GM19372 (cell line): ENCODE measurements at regions not wholly inside any gene's neighbourhood (a gene's known extent, or its start where the extent isn't known, plus 50 kb on each side); places are given as distances from the start of the nearest gene placed in this dataset.

ENCODE experiments used
- ATAC-seq: cut with Tn5 transposase; IDR thresholded peaks from one replicate; pipeline ENCODE4 v1.9.1; 2021; ENCODE audit warnings: mild to moderate bottlenecking, low read depth, moderate library complexity; ENCODE audit not compliant: unreplicated experiment

DNA sequence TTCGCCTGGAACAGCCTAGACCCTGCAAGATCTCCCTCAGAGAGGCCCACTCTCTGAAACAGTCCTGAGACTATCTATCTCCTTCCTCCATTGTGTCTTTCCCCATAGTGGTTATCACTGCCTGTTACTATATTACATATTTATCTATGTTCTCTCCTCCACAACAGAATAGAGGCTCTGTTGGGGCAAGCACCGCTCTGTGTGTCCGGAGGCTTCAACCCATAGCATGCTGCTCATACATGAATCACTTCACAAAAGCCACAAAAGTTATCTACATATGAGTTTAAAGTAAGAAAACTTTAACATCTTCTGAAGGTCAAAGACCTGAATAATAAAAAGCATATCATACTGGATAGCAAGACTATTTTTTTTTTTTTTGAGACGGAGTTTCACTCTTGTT is 242.1 kb upstream of the HS6ST1 start:
- no peak for ATAC-seq

- ATAC-seq, result no peak
Measured at GRCh38 chr2:128562471-128563347, 244.0 kb upstream of the HS6ST1 start.

DNA sequence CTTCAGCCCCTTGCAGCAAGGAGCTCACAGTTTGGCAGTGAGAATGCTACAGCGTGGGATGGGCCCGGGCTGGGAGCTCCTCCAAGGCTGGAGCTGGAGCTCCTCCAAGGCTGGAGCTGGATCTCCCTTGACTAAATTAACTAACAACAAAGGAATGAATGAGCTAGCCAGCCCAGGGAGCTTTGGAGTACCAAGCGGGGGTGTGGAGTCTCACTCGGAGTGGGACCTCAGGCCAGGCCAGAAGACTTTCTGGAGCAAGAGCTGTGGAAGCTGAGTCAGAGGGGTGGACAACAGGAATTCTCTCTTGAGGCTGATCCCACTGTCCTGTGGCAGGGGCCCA is 244.7 kb upstream of the HS6ST1 start:
- ATAC-seq, result no peak

GRCh38 chr2:128564131-128564530 is 245.5 kb upstream of the HS6ST1 start:
- no peak for ATAC-seq

DNA sequence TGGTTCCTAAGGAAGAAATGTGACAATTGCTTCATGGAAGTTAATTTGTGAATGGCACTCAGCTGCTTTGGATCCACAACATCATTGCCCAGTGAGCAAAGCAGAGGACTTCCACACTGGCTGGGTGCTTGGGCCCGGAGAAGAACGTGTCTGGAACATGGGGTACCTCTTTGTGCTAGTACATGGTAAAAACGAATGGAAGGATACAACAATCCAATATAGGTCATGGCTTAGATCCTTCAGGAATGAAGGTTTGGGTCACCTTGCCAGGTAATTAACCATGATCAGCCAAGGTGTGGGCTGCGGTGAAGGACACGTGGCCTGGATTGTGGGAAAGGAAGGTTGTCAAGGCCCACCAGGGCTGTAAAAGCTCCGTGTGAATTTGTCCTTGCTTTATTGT is 245.9 kb upstream of the HS6ST1 start:
- ATAC-seq, result no peak

DNA sequence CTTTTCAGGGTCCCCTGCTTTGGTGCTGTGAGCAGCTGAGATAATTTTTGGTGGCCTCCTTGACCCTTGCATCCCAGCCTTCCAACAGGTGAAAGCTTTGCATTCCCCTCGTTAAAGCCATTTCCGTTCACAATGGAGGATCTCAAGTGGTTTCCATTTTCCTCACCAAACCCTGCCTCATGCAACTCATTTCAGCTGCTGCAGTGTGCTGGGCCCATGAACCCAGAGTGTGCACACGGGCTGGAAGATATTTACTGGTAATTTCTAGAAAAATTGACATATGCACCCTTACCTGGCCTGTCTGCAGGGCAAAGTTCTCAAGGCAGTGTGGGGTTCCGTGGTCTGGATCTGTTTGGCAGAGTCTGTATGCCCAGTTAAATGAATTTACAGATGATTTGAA is 246.8 kb upstream of the HS6ST1 start:
- ATAC-seq, result no peak

DNA sequence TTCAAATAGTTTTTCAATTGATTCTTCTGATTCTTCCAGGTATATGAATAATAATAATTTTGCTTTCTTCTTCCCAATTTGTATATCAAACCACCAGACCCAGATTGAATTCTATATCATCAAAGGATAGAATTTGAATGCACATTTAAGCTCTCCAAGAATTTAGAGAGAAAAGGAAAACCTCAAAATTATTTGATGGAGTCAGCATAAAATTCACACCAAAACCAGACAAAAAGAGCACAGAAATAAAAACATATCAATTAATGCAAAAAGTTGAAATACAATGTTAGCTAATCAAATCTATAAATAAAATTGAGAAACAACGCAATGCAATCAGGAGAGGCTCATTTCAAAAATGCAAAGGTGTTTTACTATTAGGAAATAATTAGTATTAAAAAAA is 248.0 kb upstream of the HS6ST1 start:
- no peak for ATAC-seq

DNA sequence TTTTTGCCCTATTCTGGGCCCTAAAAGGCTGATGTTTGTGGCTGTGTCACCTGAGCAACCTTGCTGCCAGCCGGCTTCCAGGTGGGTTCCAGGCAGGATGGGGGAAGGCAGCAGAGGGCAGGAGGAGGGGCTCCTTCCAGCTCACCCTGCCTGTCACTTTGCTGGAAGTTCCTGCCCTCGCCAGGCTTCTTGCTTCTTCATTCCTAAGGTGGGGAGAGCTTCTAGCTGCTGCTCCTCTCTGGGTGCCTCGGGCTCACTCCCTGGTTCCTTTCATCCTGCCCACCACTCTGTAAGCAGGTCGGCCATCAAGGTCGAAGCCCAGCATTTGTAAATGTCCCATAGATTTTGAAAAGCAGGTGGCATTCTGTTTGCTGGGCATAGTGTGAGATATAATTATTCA is 249.4 kb upstream of the HS6ST1 start:
- no peak for ATAC-seq

DNA sequence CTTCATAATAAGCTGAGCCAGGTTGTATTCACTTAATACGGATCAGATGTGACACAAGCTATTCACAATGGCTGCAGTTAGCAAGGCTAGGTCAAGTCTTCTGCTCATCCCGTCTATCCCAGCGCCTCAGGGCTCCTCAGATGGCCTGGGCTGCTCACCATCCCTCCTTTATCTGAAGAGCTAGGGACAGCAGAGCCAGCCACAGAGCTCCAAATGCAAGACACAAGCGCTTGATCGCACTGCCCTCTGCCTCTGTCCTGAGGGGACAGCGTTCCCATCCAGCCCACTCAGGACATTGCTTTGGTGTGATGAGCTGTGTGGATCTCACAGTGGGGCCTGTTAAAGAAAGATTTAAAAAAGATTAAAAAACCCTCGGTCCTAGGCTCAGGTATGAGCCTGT is 254.4 kb upstream of the HS6ST1 start:
- ATAC-seq, result no peak

DNA sequence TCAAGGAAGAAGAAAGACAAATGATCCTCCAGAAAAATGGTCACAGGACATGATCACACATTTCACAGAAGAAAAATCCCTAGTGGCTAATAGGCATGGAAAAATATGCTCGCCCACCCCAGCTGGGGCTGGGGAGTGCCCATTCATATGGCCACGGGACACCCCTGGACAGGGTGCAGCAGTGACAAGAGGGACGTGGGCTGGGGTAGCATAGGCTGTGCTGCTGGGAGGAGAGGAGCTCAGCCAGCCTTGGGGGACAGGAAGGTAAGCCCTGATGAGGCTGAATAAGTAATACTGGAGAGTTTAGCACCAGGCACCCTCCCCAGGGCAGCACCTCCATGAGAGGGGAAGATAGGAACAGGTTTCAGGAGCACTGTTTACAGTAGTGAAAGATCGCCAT is 254.9 kb upstream of the HS6ST1 start:
- ATAC-seq, result no peak

DNA sequence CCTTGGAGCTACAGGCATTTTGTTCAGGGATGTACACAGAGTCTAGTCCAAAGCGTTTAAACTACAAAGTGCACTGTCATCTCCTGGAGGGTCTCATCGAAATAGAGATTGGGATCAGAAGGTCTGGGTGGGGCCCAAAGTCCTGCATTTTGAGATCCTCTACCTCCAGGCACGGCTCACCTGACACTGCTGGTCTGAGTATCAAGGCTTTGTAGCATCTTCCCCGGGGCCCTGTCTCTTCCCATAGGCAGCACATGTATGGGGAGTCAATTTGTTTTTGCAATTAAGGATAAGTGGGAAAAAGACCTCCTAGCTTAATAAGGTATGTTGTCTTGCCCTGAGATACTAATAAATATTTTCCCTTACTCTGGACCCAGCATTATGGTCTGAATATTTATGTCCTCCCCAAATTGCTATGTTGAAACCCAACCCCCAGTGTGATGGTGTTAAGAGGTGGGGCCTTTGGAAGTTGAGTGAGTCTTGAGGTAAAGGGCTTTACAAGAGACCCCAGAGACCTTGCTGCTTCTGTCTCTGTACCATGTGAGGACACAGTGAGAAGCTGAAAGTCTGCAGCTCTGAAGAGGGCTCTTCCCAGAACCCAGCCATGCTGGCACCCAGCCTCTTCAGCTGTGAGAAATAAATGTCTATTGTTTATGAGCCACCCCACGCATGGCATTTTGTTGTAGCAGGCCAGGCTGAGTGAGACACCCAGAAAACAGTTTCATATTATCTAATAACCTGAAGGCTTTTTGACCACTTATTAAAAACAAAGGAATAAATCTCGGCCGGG is 258.7 kb upstream of the HS6ST1 start:
- ATAC-seq, result no peak

- no peak for ATAC-seq
Measured at GRCh38 chr2:128578406-128579390, 260.0 kb upstream of the HS6ST1 start.

DNA sequence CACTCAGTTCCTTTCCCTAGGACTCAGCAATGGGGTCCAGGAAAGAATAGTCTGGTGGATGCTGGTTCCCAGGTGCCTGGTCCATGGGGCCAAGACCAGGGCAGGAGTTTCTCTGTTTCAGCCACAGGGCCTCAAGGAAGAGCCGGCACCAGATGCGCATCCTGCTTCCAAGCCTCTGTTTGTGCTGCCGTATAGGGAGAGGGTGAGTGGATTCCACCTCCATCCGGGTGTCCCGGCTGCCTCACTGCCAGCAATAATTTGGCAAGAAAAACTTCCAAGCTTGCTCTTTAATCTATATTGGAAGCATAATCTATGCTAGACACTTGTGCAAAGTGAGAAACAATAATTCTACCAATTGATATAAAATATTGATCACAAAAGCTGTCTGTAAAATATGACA is 261.2 kb upstream of the HS6ST1 start:
- no peak for ATAC-seq

- no peak for ATAC-seq
Measured at GRCh38 chr2:128580988-128581848, 262.6 kb upstream of the HS6ST1 start.

DNA sequence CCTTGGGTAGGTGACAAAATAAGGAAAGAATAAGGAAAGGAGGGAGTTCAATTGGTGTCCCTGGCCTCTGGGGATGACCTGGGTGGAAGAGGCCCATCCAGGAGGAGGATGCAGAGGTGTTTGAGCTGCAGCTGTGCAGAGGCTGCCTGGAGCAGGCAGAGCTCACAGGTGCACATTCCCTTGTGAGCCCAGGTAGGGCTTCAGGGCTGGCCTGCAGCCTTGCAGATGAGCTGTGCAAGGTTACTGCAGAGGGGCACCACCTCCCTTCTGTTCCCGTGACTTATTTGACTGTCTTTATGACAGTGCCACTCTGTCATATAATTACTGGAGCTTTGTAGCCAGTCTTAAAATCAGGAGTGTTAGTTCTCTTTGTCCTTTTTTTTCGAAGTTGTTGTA is 263.2 kb upstream of the HS6ST1 start:
- ATAC-seq, result no peak

DNA sequence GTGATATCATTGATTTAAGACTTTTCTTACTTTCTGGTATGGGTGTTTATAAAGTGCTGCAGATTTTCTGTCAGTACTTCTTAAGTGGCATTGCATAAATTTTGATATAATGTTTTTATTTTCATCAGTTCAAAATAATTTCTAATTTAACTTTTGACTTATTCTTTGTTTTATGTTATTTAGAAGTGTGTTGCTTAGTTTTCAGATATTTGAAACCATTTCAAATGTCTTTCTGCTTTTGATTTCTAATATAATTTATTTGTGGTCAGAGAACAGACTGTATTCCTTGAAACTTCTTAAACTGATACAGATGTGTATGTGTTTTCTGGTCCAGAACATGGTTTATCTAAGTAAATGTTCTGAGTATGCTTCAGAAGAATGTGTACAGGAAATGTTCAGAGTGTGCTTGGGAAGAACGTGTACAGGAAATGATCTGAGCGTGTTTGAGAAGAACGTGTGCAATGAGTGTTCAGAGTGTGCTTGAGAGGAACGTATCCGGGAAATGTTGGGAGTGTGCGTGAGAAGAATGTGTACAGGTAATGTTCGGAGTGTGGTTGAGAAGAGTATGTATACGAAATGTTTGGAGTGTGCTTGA is 265.7 kb upstream of the HS6ST1 start:
- no peak for ATAC-seq

DNA sequence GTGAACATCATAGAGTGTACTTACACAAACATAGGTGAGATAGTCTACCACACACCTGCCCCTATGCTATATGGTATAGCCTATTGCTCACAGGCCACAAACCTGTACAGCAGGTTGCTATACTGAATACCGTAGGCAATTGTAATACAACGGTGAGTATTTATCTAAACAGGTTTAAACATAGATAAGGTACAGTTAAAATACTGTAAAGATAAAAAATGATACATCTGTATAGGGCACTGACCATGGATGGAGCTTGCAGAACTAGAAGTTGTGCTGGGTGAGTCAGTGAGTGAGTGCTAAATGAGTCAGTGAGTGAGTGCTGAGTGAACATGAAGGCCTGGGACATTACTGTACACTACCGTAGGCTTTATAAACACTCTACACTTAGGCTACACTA is 267.0 kb upstream of the HS6ST1 start:
- no peak for ATAC-seq

GRCh38 chr2:128589681-128590080 is 271.0 kb upstream of the HS6ST1 start:
- no peak for ATAC-seq

- no peak for ATAC-seq
Measured at GRCh38 chr2:128590309-128591021, 271.8 kb upstream of the HS6ST1 start.
